HL-60 (cell line): ENCODE measurements at regions not wholly inside any gene's neighbourhood (a gene's known extent, or its start where the extent isn't known, plus 50 kb on each side); places are given as distances from the start of the nearest gene placed in this dataset.

Experiments used
- GABPA ChIP-seq: IDR thresholded peaks from 2 replicates; pipeline ENCODE4 v1.6.1; 2012; ENCODE audit warnings: low read depth
- POLR2AphosphoS5 ChIP-seq: IDR thresholded peaks from 2 replicates; pipeline ENCODE4 v1.6.1; 2012; ENCODE audit warnings: low read depth
- SPI1 ChIP-seq: IDR thresholded peaks from 2 replicates; pipeline ENCODE4 v1.6.1; 2012; ENCODE audit warnings: low read depth, mild to moderate bottlenecking, borderline replicate concordance
- TF ChIP-seq, protein P1 (sequence below): IDR thresholded peaks from one replicate; pipeline ENCODE4 v1.5.1; 2011; ENCODE audit warnings: low read length, control low read depth, inconsistent platforms; ENCODE audit not compliant: insufficient read depth

DNA sequence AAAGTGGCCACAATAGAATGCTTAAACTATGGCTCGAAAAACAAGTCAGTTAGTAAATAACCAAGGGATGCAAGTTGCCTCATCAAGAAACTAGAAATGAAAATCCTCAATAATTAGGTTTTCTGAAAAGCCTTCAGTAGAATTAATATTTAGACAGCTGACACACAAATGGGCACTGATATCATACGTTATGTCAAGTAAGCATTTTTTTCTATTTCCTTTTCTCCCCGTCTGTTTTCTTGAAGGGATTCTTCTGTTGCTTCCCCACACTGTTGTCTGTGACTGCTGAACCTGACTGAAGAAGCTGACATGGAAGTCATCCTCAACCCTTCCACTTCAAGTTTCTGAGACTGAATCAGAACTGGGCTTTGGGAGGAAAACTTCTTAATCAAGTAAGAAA, 151.8 kb upstream of the CADM2 start:
- TF ChIP-seq POLR2AphosphoS5 = no peak
- TF ChIP-seq GABPA = no peak
- TF ChIP-seq, protein P1, sequence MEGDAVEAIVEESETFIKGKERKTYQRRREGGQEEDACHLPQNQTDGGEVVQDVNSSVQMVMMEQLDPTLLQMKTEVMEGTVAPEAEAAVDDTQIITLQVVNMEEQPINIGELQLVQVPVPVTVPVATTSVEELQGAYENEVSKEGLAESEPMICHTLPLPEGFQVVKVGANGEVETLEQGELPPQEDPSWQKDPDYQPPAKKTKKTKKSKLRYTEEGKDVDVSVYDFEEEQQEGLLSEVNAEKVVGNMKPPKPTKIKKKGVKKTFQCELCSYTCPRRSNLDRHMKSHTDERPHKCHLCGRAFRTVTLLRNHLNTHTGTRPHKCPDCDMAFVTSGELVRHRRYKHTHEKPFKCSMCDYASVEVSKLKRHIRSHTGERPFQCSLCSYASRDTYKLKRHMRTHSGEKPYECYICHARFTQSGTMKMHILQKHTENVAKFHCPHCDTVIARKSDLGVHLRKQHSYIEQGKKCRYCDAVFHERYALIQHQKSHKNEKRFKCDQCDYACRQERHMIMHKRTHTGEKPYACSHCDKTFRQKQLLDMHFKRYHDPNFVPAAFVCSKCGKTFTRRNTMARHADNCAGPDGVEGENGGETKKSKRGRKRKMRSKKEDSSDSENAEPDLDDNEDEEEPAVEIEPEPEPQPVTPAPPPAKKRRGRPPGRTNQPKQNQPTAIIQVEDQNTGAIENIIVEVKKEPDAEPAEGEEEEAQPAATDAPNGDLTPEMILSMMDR = no peak
- no peak for TF ChIP-seq SPI1
